HepG2 (cell line): ENCODE measurements at regions not wholly inside any gene's neighbourhood (a gene's known extent, or its start where the extent isn't known, plus 50 kb on each side); places are given as distances from the start of the nearest gene placed in this dataset.

ENCODE experiments used
- ATAC-seq: fragments of 200-7000 bp; cut with Tn5 transposase; 3 replicates; pipeline ENCODE4 v1.9.1; 2020; ENCODE audit warnings: mild to moderate bottlenecking, moderate library complexity
- BruUV-seq: library from RNA; stranded (reverse); fragments of 400-500 nt; replicated peaks from 2 replicates; lab custom pipeline; 2021; lab: Mats Ljungman, UMichigan
- CTCF ChIA-PET: fragments of 300-600 bp; formaldehyde crosslinking; extraction: SDS; loops from one replicate; lab custom pipeline; 2021; ENCODE audit warnings: low total read pairs, inconsistent platforms, low intra/inter-chr PET ratio; lab: Yijun Ruan, JAX
- POLR2A ChIA-PET: fragments of 350-600 bp; sonication (Branson Sonifier 250); formaldehyde crosslinking; loops from one replicate; lab custom pipeline; 2020; ENCODE audit warnings: antibody characterized with exemption, inconsistent platforms; lab: Yijun Ruan, JAX
- DNase-seq: peaks from one replicate; pipeline ENCODE4 v3.0.0-alpha.2; 2015; ENCODE audit warnings: low spot score
- FAIRE-seq: peaks from 3 replicates; lab custom pipeline; 2011; peaks lifted over from hg19 to GRCh38; lab: Jason Lieb, UNC
- H2AFZ ChIP-seq: one replicate; pipeline ENCODE4 v1.6.1; 2011; ENCODE audit warnings: low read length, inconsistent platforms
- H3K27ac ChIP-seq: fragments of 300-600 bp; 3 replicates; pipeline ENCODE4 v1.8.0; 2011; ENCODE audit warnings: mixed run types, mild to moderate bottlenecking, mixed read lengths, low read length, inconsistent platforms; ENCODE audit not compliant: insufficient read depth; ENCODE audit errors: extremely low read length
- H3K27me3 ChIP-seq, 2 experiments: fragments of 200-600 bp in 1 of 2; 2 replicates in 1 of 2; 3 replicates in 1 of 2; pipeline versions ENCODE4 v1.6.0 to v1.8.0; 2011; ENCODE audit warnings: low read length in 2 of 2, mild to moderate bottlenecking in 2 of 2, moderate library complexity in 2 of 2, inconsistent platforms in 1 of 2; ENCODE audit not compliant: insufficient read depth in 2 of 2, control insufficient read depth in 1 of 2
- H3K36me3 ChIP-seq, 2 experiments: fragments of 200-600 bp in 1 of 2; replicated peaks in 1 of 2; 2 replicates in 1 of 2; 3 replicates in 1 of 2; pipeline versions ENCODE4 v1.5.1 to v1.8.0; 2011; ENCODE audit warnings: low read length in 2 of 2, inconsistent platforms in 1 of 2; ENCODE audit not compliant: insufficient read depth in 2 of 2, control insufficient read depth in 1 of 2
- H3K4me1 ChIP-seq: 2 replicates; pipeline ENCODE4 v1.5.1; 2012; ENCODE audit warnings: low read length, inconsistent platforms; ENCODE audit not compliant: insufficient read depth
- H3K4me2 ChIP-seq: 2 replicates; pipeline ENCODE4 v1.6.0; 2011; ENCODE audit warnings: low read depth, low read length, inconsistent platforms
- H3K4me3 ChIP-seq, 3 experiments: fragments of 200-600 bp in 1 of 3; sonication (generic), shearing (Covaris generic) in 1 of 3; replicated peaks in 1 of 3; 2 replicates each; pipeline ENCODE4 v1.5.1; 2011 to 2016; ENCODE audit warnings: low read length in 3 of 3, inconsistent platforms in 2 of 3, low read depth in 2 of 3, mild to moderate bottlenecking in 2 of 3, control low read depth in 1 of 3, mixed read lengths in 1 of 3; ENCODE audit not compliant: insufficient read depth in 1 of 3
- H3K79me2 ChIP-seq: one replicate; pipeline ENCODE4 v1.6.1; 2011; ENCODE audit warnings: low read length, inconsistent platforms; ENCODE audit not compliant: insufficient read depth
- H3K9ac ChIP-seq: 2 replicates; pipeline ENCODE4 v1.6.0; 2011; ENCODE audit warnings: mild to moderate bottlenecking, low read depth, low read length, inconsistent platforms; ENCODE audit not compliant: insufficient read depth
- H3K9me3 ChIP-seq: 2 replicates; pipeline ENCODE4 v1.5.1; 2012; ENCODE audit warnings: mild to moderate bottlenecking, low read length
- H4K20me1 ChIP-seq: 2 replicates; pipeline ENCODE4 v1.6.0; 2011; ENCODE audit warnings: inconsistent platforms, mild to moderate bottlenecking, low read length, moderate library complexity; ENCODE audit not compliant: insufficient read depth
- AGO1 ChIP-seq: fragments of 200-400 bp; formaldehyde crosslinking; IDR thresholded peaks from 2 replicates; pipeline ENCODE4 v1.6.1; 2017; ENCODE audit warnings: mild to moderate bottlenecking, low read depth, low read length, moderate library complexity; ENCODE audit not compliant: poor library complexity, severe bottlenecking
- ATRX ChIP-seq: sonication (generic); formaldehyde crosslinking; IDR thresholded peaks from 2 replicates; pipeline ENCODE4 v1.4.0; 2020; ENCODE audit warnings: missing genetic modification reagents, borderline replicate concordance
- ELK4 ChIP-seq: sonication (generic); formaldehyde crosslinking; IDR thresholded peaks from 2 replicates; pipeline ENCODE4 v1.9.0; 2021; ENCODE audit warnings: missing genetic modification reagents, borderline replicate concordance
- NFKB2 ChIP-seq: sonication (generic); formaldehyde crosslinking; IDR thresholded peaks from 2 replicates; pipeline ENCODE4 v1.4.0; 2020; ENCODE audit warnings: missing genetic modification reagents, borderline replicate concordance
- RARG ChIP-seq: sonication (generic); formaldehyde crosslinking; IDR thresholded peaks from 2 replicates; pipeline ENCODE4 v1.4.0; 2020; ENCODE audit warnings: low read depth, mild to moderate bottlenecking, missing genetic modification reagents
- THAP8 ChIP-seq: sonication (generic); formaldehyde crosslinking; IDR thresholded peaks from 2 replicates; pipeline ENCODE4 v1.5.1; 2020; ENCODE audit warnings: missing genetic modification reagents, mild to moderate bottlenecking, borderline replicate concordance
- WIZ ChIP-seq: sonication (generic); formaldehyde crosslinking; IDR thresholded peaks from 2 replicates; pipeline ENCODE4 v1.5.1; 2020; ENCODE audit warnings: mild to moderate bottlenecking, missing genetic modification reagents
- YEATS2 ChIP-seq: sonication (generic); formaldehyde crosslinking; IDR thresholded peaks from 2 replicates; pipeline ENCODE4 v1.4.0; 2020; ENCODE audit warnings: missing genetic modification reagents, borderline replicate concordance
- ZFX ChIP-seq: sonication (generic); formaldehyde crosslinking; IDR thresholded peaks from 2 replicates; pipeline ENCODE4 v1.4.0; 2020; ENCODE audit warnings: mild to moderate bottlenecking, low read depth, missing genetic modification reagents, moderate library complexity
- ZNF850 ChIP-seq: sonication (generic); formaldehyde crosslinking; conservative IDR thresholded peaks from 2 replicates; pipeline ENCODE4 v1.9.0; 2021; ENCODE audit warnings: mild to moderate bottlenecking, missing genetic modification reagents
- ZSCAN25 ChIP-seq: sonication (generic); formaldehyde crosslinking; IDR thresholded peaks from 2 replicates; pipeline ENCODE4 v1.8.0; 2022; ENCODE audit warnings: mild to moderate bottlenecking, missing genetic modification reagents
- WGBS: methylation state at CpG from one replicate; pipeline ENCODE4 v1.1.6; 2017; ENCODE audit warnings: low lambda C conversion rate; 5-methylcytosine and 5-hydroxymethylcytosine counted together
- in situ Hi-C: cut with HindIII; loops from 2 replicates; pipeline ENCODE4 v1.10.0; 2017; ENCODE audit warnings: low pct_unique_long_range_greater_than_20kb; ENCODE audit not compliant: extremely low pct_ligation_motif_present
- intact Hi-C: fragments of 100-400 bp; cut with micrococcal nuclease; formaldehyde crosslinking; loops from one replicate; pipeline ENCODE4 v1.10.0; 2022; ENCODE audit not compliant: unreplicated experiment

DNA sequence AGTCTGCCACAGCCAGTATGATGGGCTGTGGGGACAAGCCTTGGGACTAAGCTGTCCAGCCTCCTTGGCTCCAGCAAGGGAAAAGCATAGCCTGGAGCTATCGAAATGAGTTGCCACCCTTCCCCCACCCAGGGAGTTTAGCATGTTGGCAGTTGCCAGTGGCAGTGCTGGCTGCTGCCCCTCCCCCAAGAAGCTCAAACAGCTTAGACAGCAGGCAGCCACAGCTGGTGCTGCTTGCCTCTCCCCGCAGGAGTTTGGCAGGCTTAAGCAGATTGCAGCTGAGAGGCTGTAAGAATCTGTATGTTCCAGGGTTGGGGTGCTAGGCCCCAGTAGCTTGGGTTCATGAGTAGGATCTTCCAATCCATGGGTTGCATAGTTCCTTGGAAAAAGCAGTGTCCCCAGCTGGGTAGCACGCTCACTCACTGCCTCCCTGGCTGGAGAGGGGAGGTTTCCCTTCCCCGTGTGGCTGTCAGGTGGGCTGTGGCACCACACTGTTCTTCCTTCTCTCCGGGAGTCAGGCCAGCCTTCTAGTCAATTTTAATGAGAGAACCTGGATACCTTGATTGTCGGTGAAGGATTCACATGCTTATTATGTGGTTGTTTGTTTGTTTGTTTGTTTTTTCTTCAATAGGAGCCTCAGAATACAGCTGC lies 506.1 kb downstream of the CDH11 start:
- FAIRE-seq (no peak), DNase-seq (no peak), ATAC-seq (no peak)
- in situ Hi-C loops (no loop called here), intact Hi-C loops (no loop called here)
- no peak for TF ChIP-seq THAP8 (CRISPR knock-in tag)
- TF ChIP-seq ZNF850 (CRISPR knock-in tag): no peak
- no peak for TF ChIP-seq YEATS2
- no peak for TF ChIP-seq AGO1
- TF ChIP-seq ATRX (CRISPR knock-in tag): no peak
- no peak for TF ChIP-seq ZSCAN25 (CRISPR knock-in tag)
- no peak for TF ChIP-seq NFKB2
- no peak for TF ChIP-seq WIZ (CRISPR knock-in tag)
- no peak for TF ChIP-seq ZFX (CRISPR knock-in tag)
- TF ChIP-seq RARG (CRISPR knock-in tag): no peak
- TF ChIP-seq ELK4 (CRISPR knock-in tag): no peak
- H3K4me3 ChIP-seq: no peak overlapping the region
- H3K79me2 ChIP-seq: no peaks in the 10 kb centered on the region
- no peaks in the 10 kb centered on the region for H3K27me3 ChIP-seq
- H3K36me3 ChIP-seq: no peaks in the 10 kb centered on the region
- peaks cover 97% of the 10 kb centered on the region for H3K9me3 ChIP-seq
- BruUV-seq: no TSS peak
- CTCF ChIA-PET: no interaction called here
- H3K4me2 ChIP-seq: no peak overlapping the region
- no peaks in the 10 kb centered on the region for H3K4me1 ChIP-seq
- no peaks in the 10 kb centered on the region for H4K20me1 ChIP-seq
- H2AFZ ChIP-seq: no peak overlapping the region
- 14% methylated on average over 6 of the region's 6 CpGs for WGBS
- POLR2A ChIA-PET: no interaction called here
- H3K9ac ChIP-seq: no peak overlapping the region
- H3K27ac ChIP-seq: no peak overlapping the region
